LNCAP (cell line): ENCODE measurements at regions not wholly inside any gene's neighbourhood (a gene's known extent, or its start where the extent isn't known, plus 50 kb on each side); places are given as distances from the start of the nearest gene placed in this dataset.

Experiments
- CTCF ChIP-seq: fragments of 450-650 bp; IDR thresholded peaks from 2 replicates; pipeline ENCODE4 v1.5.1; 2017; ENCODE audit warnings: mild to moderate bottlenecking

DNA sequence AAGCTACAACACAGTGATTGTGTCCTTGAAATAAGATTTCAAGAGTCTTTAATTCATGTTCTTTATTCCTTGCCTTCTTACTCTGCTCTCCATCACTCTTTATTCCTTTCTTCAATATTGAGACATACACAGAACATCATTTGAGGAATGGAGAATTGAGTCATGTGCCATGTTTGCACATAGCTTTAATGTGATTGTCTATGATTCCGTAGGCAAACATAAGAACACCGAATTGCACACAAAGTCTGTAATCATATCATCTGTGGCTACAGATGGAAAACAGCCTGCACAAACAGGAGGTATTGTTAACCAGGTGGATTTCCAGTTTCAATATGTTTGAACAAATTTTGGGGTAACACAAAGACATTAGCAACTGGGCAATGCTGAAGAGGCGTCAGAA, 571.6 kb upstream of the GJE1 start:
- no peak for TF ChIP-seq CTCF

GRCh38 chr6:141552463-141552862, 580.3 kb upstream of the GJE1 start:
- TF ChIP-seq CTCF: no peak

DNA sequence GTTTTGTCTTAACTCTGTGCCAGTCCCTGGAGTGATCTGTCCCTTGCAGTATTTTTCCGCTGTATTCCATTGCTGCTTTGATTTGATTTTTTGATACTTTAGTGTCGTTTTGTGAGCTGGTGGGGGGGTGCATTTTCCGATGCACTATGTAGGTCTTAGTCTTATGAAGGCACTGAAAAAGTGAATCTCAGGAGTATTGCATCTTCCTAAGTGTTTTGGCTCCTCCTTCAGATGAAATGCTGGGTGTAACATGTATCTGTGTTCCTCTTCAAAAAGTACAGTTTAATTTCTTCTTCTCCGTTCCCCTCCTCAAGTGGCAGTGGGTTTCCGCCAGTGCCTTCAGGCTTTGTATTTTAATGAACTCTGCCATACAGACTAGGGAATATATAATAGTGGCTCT, 580.7 kb upstream of the GJE1 start:
- no peak for TF ChIP-seq CTCF

DNA sequence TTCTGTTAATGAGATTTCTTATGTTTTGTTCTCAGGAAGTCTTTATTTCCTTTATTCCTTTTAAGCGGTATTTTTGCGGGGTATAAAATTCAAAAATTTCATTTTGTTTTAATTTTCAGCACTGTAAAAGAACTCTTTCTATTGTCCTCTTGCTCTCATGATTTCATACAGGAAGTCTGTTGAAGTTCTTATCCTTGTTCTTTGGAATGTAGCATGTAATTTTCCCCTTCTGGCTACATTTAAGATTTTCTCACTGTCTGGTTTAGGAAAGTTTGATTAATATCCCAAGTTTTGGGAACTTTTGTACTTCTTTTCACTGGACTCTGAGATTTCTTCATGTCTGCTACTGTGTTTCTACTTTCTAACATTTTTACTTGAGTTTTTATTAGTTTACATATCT, 581.4 kb upstream of the GJE1 start:
- TF ChIP-seq CTCF: no peak

GRCh38 chr6:141550471-141550870, 582.3 kb upstream of the GJE1 start:
- no peak for TF ChIP-seq CTCF

GRCh38 chr6:141548966-141549365, 583.8 kb upstream of the GJE1 start:
- TF ChIP-seq CTCF: no peak

DNA sequence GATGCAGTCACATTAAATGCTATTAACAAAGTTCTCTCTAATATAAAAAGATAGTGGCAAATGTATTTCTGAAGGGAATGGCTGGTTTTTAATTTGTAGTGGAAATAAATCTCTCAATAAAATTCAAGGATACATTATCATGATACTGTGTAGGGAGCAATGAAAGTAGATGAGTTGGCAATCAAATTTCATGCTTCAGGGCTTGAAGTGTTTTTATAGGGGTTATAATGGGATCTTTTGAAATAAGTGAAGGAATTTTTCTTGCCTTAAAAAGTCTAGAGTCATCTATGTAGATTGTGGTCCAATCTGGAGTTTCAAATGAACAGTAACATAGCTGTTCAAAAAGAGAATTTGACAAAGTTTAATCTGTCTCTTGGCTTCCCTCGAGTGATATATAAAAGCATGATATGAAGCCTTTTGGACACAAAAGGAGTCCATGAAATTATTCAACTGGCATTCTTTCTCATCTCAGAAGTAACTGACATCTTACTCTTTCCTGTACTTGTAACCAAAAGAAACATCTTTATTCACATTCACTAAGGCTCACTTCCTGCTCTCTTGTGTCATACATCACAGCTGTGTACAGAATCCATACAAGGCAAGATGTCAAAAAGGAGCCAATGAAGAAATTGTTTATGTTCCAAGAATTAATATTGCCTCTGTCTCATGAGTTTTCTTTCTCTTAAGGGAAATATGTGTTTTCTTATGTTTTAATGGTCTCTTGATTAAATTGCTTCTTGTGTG, 591.0 kb upstream of the GJE1 start:
- TF ChIP-seq CTCF: no peak

GRCh38 chr6:141540207-141540606, 592.5 kb upstream of the GJE1 start:
- TF ChIP-seq CTCF: no peak
